ENCODE measurements at regions not wholly inside any gene's neighbourhood (a gene's known extent, or its start where the extent isn't known, plus 50 kb on each side); places are given as distances from the start of the nearest gene placed in this dataset.

DNA sequence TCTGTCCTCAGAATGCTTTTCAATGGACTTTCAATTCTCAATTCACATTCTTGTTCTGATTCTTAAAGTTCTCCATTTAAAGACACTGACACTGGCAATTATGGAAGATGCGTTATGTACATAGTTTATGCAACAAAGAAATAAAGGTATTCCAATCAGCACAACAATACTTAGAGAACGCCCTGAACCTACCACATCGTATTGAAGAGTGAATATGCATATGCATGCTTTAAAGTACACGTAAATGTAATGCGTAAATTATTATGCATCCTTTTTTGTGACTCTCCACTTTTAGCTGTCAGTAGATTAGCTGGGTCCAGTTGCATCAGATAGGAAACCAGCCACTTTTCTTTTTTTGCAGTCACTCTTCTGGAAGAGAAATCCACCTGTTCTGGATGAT, 83.5 kb downstream of the RBM43 start:
- TF ChIP-seq, protein P1, sequence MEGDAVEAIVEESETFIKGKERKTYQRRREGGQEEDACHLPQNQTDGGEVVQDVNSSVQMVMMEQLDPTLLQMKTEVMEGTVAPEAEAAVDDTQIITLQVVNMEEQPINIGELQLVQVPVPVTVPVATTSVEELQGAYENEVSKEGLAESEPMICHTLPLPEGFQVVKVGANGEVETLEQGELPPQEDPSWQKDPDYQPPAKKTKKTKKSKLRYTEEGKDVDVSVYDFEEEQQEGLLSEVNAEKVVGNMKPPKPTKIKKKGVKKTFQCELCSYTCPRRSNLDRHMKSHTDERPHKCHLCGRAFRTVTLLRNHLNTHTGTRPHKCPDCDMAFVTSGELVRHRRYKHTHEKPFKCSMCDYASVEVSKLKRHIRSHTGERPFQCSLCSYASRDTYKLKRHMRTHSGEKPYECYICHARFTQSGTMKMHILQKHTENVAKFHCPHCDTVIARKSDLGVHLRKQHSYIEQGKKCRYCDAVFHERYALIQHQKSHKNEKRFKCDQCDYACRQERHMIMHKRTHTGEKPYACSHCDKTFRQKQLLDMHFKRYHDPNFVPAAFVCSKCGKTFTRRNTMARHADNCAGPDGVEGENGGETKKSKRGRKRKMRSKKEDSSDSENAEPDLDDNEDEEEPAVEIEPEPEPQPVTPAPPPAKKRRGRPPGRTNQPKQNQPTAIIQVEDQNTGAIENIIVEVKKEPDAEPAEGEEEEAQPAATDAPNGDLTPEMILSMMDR (IDR thresholded peaks at IDR 0.05; ENCODE audit: low read depth, low read length): no peak
- TF ChIP-seq POLR2A (IDR thresholded peaks at IDR 0.05; ENCODE audit: extremely low read depth, insufficient read length): no peak

All from NB4 (cell line).